Ovary (tissue), 1 donor: ENCODE measurements at regions not wholly inside any gene's neighbourhood (a gene's known extent, or its start where the extent isn't known, plus 50 kb on each side); places are given as distances from the start of the nearest gene placed in this dataset.

ENCODE experiments used
- EP300 ChIP-seq: sonication (generic); formaldehyde crosslinking; IDR thresholded peaks from one replicate; pipeline ENCODE4 v1.6.1; 2017; ENCODE audit warnings: antibody characterized with exemption
- POLR2A ChIP-seq: fragments of 450-650 bp; IDR thresholded peaks from one replicate; pipeline ENCODE4 v1.6.1; 2017; ENCODE audit warnings: antibody characterized with exemption, mild to moderate bottlenecking, moderate library complexity

- TF ChIP-seq POLR2A (no peak), EP300 (no peak)
Measured at GRCh38 chr4:115749404-115749803, 636.0 kb upstream of the NDST4 start.
